NCI-H524 (cell line): ENCODE measurements at regions not wholly inside any gene's neighbourhood (a gene's known extent, or its start where the extent isn't known, plus 50 kb on each side); places are given as distances from the start of the nearest gene placed in this dataset.

ENCODE experiments used
- DNase-seq, 2 experiments: peaks; one replicate each; lab custom pipeline; 2025; lab: John Stamatoyannopoulos, UW

DNA sequence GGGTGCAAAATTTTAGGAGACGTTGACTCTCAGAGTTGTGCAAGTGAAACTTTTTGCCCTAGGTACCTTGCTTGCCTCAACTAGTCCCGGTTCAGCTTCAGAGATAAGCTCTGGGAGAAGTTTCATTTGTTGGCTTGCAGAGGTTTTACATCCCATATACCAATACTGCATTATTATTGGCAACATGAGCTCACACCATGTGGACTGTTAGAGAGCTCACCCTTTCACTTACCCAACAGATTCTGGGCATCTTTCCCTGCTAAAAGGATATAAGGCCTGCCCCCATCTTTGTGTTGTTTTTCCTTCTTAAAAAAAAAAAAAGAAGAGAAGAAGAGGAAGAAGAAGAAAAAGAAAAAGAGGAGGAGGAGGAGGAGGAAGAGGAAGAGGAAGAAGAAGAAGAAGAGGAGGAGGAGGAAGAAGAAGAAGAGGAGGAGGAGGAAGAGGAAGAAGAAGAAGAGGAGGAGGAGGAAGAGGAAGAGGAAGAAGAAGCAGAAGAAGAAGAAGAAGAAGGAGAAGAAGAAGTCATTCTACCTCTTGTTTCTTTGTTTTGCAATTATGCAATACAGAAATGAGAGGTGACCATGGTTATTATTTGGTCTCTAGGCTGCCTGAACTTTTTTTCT, 292.6 kb upstream of the IRX3 start:
- no peak for DNase-seq

DNA sequence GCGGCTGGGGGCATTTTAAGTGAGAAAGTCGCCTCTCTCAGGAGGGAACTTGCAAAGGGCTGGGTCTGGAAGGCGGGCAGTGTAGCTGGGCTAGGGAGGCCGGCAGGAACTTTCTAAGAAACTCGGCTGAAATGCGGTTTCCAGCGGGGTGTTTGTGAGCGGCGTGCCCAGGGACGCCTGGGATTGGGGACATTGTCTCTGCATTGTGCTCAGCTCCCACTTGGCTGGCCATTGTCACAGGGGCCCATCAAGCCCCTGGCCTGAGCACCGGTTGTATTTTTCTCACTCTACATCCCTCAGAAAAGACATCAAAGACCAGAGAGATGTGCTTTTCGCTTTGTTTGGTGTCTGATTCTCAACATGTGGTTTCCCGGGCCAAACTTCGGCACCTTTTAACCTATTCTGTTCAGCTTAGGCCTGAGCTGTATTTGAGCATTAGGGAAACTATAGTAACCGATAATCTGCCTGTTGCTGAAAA, 291.1 kb upstream of the IRX3 start:
- DNase-seq: no peak

GRCh38 chr16:54576785-54577184, 290.2 kb upstream of the IRX3 start:
- DNase-seq: peak in 1 of 2 experiments; percentile 27

DNA sequence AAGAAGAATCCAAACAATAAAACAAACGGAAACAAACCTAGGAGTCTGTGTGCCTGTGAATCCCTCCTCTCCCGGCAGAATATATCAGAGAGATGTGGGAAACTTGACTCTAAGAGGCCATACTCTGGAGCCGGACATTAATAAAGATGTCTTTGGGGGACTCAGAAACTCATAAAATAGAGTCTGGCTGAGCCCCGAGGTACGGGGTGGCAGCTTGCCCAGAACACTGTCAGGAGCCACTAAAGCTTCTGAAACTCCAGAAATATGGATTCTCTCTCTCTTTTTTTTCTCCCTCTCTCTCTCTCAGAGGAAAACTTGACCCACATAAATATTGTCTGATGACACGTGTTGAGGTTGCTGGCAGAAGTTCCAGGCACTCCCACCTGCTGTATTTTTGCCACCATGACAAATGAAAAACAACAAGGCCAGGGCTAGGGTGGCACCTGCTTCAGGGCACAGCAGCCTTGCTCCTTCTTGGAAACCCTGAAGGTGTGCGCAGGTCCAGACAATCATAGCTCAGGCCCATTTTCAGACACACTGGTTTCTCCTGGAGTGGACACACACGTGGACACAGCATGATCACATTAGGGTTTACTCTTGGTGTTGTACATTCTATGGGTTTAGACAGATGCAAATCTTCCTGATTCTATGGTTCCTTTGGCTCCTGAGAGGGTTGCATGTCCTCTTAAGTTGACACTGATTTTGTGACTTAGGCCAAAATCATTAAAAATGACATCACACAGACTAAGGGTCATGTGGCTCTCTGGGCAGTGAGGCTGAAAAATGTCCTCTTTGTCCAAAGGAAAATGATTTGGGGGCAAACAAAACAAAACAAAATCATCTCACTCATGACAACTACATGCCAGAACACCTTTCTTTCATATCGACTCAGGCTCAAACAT, 282.6 kb upstream of the IRX3 start:
- DNase-seq: no peak

DNA sequence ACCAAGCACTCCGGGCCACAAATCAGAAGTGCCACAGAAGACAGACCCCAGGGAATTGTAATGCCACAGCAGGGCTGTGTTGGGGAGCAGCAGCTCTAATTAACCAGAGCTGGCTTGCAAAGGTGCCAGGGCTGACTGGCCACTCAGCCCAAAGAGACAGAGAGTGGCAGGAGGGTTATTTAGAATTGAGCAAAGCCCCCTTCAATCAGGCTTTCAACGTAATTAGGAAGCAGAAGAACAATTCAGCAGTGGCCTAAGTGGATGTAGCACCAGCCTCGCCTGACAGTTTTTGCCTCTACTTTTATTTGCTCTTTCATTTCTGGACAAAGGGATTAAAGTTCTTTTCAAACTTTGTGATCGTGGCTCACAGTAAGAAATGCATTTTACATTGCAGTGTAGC, 278.3 kb upstream of the IRX3 start:
- no peak for DNase-seq

DNA sequence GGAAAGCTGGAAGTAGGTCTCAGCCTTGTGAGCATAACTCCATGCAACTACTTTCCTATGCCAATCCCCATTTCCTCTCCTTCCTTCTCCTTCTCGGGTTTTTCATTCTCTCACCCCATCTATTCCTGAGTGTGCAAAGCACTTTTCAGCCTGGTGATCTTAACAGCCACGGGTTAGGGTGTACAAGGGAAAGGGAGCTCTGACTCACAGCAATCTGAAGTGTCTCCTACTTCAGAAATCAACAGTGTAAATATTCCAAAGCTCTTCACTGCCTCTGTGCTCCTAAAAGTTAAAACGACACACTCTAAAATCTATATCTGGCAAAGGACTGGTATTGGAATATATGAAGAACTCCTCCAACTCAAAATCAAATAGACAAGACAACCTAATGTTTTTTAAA, 268.0 kb upstream of the IRX3 start:
- DNase-seq: no peak

DNA sequence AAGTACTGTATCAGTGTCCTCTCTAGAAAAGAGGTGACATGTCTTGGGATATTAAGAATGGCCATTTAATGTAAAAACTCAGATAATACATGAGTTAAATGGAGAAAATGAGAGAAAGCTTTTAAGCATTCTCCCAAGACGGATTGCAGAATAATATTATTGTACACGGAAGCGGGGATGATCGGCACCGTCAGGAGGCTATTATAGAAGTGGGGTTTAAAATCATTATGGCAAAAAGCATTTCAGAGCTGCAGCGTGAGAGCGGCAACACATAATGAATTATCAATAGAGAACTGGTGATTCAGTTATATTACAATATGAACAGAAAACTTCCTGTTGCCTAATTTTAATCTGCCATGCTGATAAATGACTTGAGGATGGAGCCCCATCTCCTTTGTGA, 261.7 kb upstream of the IRX3 start:
- DNase-seq: no peak

DNA sequence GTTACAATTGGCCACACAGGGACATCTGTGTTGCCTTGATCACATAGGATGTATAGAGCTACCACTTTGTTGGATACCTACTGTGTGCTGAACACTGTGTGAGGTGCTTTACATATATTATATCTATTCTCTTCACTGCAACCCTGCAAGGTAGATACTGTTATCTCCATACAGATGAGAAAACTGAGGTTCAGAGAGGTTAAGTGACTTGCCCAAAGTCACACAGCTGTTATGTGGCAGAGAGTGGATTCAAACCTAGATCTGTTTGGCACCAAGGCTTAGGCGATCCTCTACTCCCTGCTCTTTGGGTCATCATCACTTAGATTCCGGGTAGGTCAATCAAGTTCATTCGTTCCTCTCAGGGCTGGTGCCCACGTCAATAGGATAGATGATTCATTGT, 260.5 kb upstream of the IRX3 start:
- no peak for DNase-seq

GRCh38 chr16:54546521-54546920, 259.9 kb upstream of the IRX3 start:
- DNase-seq: no peak

GRCh38 chr16:54545854-54546511, 259.4 kb upstream of the IRX3 start:
- DNase-seq: no peak

DNA sequence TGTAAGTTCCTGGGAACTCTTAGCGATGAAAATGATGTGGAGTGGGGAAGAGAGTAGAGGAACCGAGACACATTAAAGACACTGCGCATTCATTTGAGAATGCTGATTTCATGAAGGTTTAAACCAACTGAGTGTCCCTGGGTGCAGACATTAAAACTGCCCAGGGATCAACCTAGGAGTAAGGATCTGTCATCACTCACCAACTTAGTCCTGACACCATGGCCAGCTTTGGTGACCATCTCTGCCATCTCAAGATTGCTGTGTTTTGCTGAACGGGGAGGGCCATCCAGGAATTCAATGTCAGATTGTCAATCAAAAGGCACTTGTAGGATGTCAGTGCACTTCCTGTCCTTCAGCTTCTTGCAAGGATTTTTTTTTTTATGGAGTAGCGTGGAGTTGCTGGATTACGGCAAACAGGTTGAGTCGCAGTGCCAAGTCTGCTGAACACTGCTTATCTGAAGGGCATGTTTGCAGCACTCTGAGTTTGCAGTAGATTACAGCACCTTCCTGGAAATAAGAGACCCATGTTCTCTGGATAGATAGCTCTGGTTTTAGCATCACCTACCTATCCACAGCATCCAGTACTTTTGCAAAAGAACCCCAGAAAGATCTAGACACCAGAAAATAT, 258.1 kb upstream of the IRX3 start:
- no peak for DNase-seq

DNA sequence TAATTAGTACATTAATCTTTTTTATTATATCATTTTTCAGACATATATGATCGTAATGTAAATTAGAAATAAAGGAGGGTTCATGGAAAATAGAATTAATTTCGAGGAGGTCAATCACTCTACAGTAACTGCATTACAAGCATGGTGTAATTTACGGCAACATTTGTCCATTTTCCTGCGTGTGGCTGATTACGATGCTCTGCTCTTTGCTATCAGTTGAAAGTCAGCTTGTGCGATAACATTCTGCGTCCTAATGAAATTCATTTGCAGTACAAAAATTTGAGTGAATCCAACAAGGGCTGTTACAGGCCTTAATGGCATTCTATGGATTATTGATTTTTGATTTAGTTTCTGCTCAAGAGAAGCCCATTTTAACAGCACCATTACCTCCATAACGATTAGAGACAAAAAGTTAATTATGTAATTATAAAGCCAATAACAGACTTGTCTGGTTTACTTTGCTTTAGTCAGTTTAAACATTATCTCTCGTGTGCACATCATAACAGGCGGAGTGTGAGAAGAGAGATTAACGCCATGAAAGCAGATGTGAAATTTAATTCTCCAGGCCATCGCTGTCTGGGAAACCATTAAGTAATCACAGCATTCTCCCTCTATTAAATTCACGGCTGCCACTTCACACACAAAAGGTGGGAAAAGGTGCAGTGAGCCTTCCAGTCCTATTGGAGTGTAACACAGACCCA, 256.4 kb upstream of the IRX3 start:
- peak; percentile 34 to 61 for DNase-seq

- no peak for DNase-seq
Measured at GRCh38 chr16:54540525-54541180, 254.1 kb upstream of the IRX3 start.

DNA sequence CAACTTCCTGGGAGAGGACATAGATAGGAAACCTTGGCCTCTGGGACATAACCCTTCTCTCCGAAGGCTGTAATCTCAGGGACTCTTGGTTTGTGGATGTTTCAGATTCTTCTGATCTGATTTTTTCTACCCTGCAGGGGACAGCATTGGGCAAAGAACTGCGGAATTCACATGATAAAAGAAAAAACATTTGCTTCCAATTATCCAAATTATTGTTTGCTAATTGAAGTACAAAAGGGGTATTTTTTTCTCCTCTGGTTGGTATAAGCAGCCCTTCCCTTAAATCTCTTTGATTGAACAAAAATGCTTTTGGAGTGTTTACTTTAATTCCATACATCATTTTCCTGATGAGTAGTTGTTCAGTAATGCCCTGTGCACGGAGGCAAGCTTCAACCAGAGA, 251.7 kb upstream of the IRX3 start:
- DNase-seq: no peak

- DNase-seq: no peak
Measured at GRCh38 chr16:54533856-54534490, 247.4 kb upstream of the IRX3 start.

- no peak for DNase-seq
Measured at GRCh38 chr16:54526916-54527315, 240.3 kb upstream of the IRX3 start.

DNA sequence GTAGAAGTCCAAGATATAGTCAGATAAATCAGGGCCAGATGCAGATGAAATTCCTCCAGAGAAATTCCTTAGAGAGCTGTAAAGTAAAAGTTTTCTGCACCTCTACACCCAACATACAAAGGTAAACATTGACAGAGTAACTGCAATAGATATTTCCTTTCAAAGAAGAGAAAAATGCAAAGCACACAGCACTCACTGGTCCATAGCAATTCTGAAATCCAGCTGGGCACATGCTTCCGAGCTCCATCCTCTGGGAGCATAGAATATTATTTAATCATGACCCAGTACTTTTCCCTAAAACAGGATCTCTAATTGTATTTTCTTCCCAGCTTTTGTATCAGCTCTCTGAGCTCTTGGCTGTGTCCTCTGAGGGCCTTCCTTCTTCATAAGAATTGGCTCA, 239.5 kb upstream of the IRX3 start:
- no peak for DNase-seq

- no peak for DNase-seq
Measured at GRCh38 chr16:54525104-54525503, 238.5 kb upstream of the IRX3 start.

DNA sequence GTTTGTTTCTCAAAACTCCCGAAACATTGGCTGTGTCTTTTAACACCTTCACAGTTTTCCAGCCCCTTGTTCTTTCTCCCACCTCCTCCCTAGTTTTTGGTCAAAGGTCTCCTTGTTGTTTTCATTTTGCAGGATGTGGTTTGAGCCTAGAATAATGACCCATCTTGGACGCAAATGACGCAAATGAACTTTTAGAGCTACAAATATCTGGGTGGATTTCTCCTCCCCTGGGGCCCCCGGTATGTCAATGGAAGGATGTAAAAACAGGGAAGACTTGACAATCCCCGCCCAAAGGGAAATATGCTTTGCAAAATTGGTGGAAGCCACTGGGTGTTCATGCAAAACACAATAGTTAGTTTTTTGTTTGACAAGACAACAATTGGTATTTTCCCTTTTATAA, 236.0 kb upstream of the IRX3 start:
- DNase-seq: no peak

DNA sequence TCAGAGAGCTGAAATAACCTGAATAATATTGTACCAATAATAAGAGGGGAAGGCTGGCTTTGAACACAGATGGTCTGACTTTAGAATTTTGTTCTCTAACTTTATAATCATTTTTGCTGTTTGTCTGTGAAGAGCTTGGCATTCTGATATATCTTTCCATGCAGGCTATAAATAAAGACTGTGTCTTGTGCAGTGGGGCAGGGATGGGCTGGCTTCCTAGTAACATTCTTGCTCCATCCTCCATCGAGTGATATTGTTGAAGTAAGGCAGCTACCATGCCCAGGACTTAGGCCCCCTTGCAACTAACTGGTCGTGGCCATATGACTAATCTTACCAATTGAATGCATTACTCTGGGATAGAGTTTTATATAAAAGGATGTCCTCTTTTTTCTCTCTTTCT, 234.7 kb upstream of the IRX3 start:
- no peak for DNase-seq

DNA sequence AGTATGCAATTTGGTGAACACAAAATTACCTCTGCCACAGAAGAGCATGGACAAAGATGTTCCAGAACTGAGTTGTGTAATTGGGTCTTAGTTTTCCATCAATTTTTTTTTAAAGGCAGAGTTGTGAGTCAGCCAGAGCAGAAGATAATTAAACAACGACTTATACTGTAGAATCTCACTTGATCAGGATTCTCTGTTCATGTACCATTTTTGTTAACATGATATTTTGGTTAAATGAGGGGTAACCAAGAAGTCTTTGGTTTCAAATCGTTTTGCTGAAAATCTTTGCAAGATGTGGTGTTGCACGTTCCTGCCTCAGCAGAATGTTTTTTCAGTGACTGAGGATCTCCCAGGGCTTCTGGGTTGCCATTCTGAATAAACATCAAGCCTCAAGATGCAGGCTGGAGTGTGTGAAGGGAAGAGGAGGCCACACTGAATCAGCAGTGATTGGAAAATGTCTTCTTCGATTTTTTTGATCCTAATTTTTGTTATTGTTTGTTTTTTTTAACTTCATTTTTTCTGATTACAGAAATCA, 232.6 kb upstream of the IRX3 start:
- DNase-seq: no peak
